Mesenchymal stem cell (in vitro differentiated cells and primary cell): ENCODE measurements at regions not wholly inside any gene's neighbourhood (a gene's known extent, or its start where the extent isn't known, plus 50 kb on each side); places are given as distances from the start of the nearest gene placed in this dataset.

ENCODE experiments used
- DNase-seq: peaks from one replicate; pipeline ENCODE4 v3.0.0-alpha.2; 2013
- H2AFZ ChIP-seq: one replicate; pipeline ENCODE4 v1.6.1; 2013; ENCODE audit warnings: low read depth, mild to moderate bottlenecking, control low read depth, inconsistent platforms, low read length, moderate library complexity
- H2AK5ac ChIP-seq: 2 replicates; pipeline ENCODE4 v1.6.1; 2013; ENCODE audit warnings: low read length, moderate library complexity, mild to moderate bottlenecking, inconsistent platforms; ENCODE audit not compliant: severe bottlenecking
- H2BK120ac ChIP-seq: one replicate; pipeline ENCODE4 v1.6.1; 2013; ENCODE audit warnings: low read depth, mild to moderate bottlenecking, inconsistent platforms, low read length, moderate library complexity
- H2BK12ac ChIP-seq, 2 experiments: one replicate each; pipeline ENCODE4 v1.6.1; 2013; ENCODE audit warnings: inconsistent platforms in 2 of 2, low read length in 2 of 2, mild to moderate bottlenecking in 2 of 2, moderate library complexity in 2 of 2, control low read depth in 1 of 2
- H2BK15ac ChIP-seq: one replicate; pipeline ENCODE4 v1.6.1; 2013; ENCODE audit warnings: mild to moderate bottlenecking, low read depth, inconsistent platforms; ENCODE audit not compliant: poor library complexity, severe bottlenecking
- H2BK5ac ChIP-seq: 2 replicates; pipeline ENCODE4 v1.6.1; 2013; ENCODE audit warnings: low read depth, mild to moderate bottlenecking, low read length, control low read depth, inconsistent platforms; ENCODE audit not compliant: poor library complexity, severe bottlenecking
- H3K14ac ChIP-seq, 2 experiments: one replicate each; pipeline ENCODE4 v1.6.1; 2013; ENCODE audit warnings: inconsistent platforms in 2 of 2, low read length in 2 of 2, control low read depth in 1 of 2, mild to moderate bottlenecking in 1 of 2, moderate library complexity in 1 of 2
- H3K18ac ChIP-seq, 2 experiments: one replicate each; pipeline ENCODE4 v1.6.1; 2013; ENCODE audit warnings: inconsistent platforms in 2 of 2, low read length in 2 of 2, control low read depth in 1 of 2, low read depth in 1 of 2, mild to moderate bottlenecking in 1 of 2
- H3K23ac ChIP-seq, 2 experiments: one replicate each; pipeline ENCODE4 v1.6.1; 2013; ENCODE audit warnings: inconsistent platforms in 2 of 2, low read length in 2 of 2, mild to moderate bottlenecking in 2 of 2, moderate library complexity in 2 of 2, control low read depth in 1 of 2
- H3K27ac ChIP-seq: 2 replicates; pipeline ENCODE4 v1.5.1; 2013; ENCODE audit warnings: mild to moderate bottlenecking, moderate library complexity, low read length, control low read depth, inconsistent platforms; ENCODE audit not compliant: poor library complexity, severe bottlenecking
- H3K27me3 ChIP-seq, 2 experiments: 2 replicates each; pipeline versions ENCODE4 v1.6.1 to v1.7.0; 2013; ENCODE audit warnings: low read length in 2 of 2, mild to moderate bottlenecking in 2 of 2, moderate library complexity in 2 of 2, control low read depth in 1 of 2, inconsistent platforms in 1 of 2; ENCODE audit not compliant: control insufficient read depth in 1 of 2, insufficient read depth in 1 of 2
- H3K36me3 ChIP-seq, 2 experiments: 2 replicates each; pipeline versions ENCODE4 v1.6.1 to v1.7.0; 2013; ENCODE audit warnings: low read length in 2 of 2, control low read depth in 1 of 2, inconsistent platforms in 1 of 2, low read depth in 1 of 2, mild to moderate bottlenecking in 1 of 2; ENCODE audit not compliant: insufficient read depth in 2 of 2, control insufficient read depth in 1 of 2
- H3K4ac ChIP-seq, 2 experiments: one replicate each; pipeline ENCODE4 v1.6.1; 2013; ENCODE audit warnings: inconsistent platforms in 2 of 2, low read length in 2 of 2, mild to moderate bottlenecking in 2 of 2, moderate library complexity in 2 of 2, control low read depth in 1 of 2, low read depth in 1 of 2
- H3K4me1 ChIP-seq: 2 replicates; pipeline ENCODE4 v1.6.1; 2013; ENCODE audit warnings: low read depth, low read length, control low read depth; ENCODE audit not compliant: control insufficient read depth, insufficient read depth
- H3K4me2 ChIP-seq: 2 replicates; pipeline ENCODE4 v1.6.1; 2013; ENCODE audit warnings: low read length, mild to moderate bottlenecking, inconsistent platforms; ENCODE audit not compliant: poor library complexity, severe bottlenecking
- H3K4me3 ChIP-seq, 2 experiments: 2 replicates each; pipeline versions ENCODE4 v1.5.1 to v1.7.0; 2013; ENCODE audit warnings: low read length in 2 of 2, mild to moderate bottlenecking in 2 of 2, control low read depth in 1 of 2, low read depth in 1 of 2; ENCODE audit not compliant: insufficient read depth in 1 of 2
- H3K79me1 ChIP-seq: replicated peaks from 2 replicates; pipeline ENCODE4 v1.6.1; 2013; ENCODE audit warnings: mild to moderate bottlenecking, control low read depth, low read length, inconsistent platforms; ENCODE audit not compliant: poor library complexity, severe bottlenecking
- H3K9ac ChIP-seq: 2 replicates; pipeline ENCODE4 v1.7.0; 2013; ENCODE audit warnings: mild to moderate bottlenecking, low read length, moderate library complexity
- H3K9me3 ChIP-seq: 2 replicates; pipeline ENCODE4 v1.7.0; 2013; ENCODE audit warnings: mild to moderate bottlenecking, low read length; ENCODE audit not compliant: control insufficient read depth
- H4K8ac ChIP-seq: one replicate; pipeline ENCODE4 v1.6.1; 2013; ENCODE audit warnings: inconsistent platforms, mild to moderate bottlenecking, low read length, moderate library complexity
- H4K91ac ChIP-seq: one replicate; pipeline ENCODE4 v1.6.1; 2013; ENCODE audit warnings: mild to moderate bottlenecking, low read length, inconsistent platforms
- WGBS: methylation state at CpG from one replicate; pipeline ENCODE4 v1.1.7; 2013; ENCODE audit warnings: mixed read lengths; 5-methylcytosine and 5-hydroxymethylcytosine counted together

- no peak overlapping the region for H3K27ac ChIP-seq
- no peak for DNase-seq
- WGBS, result 93% methylated on average over 2 of the region's 3 CpGs
- H3K9me3 ChIP-seq, result no peaks in the 10 kb centered on the region
- no peak overlapping the region for H3K4me2 ChIP-seq
- no peak overlapping the region for H3K9ac ChIP-seq
- H3K27me3 ChIP-seq, result no peaks in the 10 kb centered on the region
- no peak overlapping the region for H2BK120ac ChIP-seq
- no peak overlapping the region for H2BK12ac ChIP-seq
- H4K8ac ChIP-seq, result no peak overlapping the region
- no peak overlapping the region for H3K4ac ChIP-seq
- H3K14ac ChIP-seq, result no peak overlapping the region
- no peak overlapping the region for H3K4me3 ChIP-seq
- H3K79me1 ChIP-seq, result no peaks in the 10 kb centered on the region
- H3K18ac ChIP-seq, result no peak overlapping the region
- H2AK5ac ChIP-seq, result no peak overlapping the region
- no peaks in the 10 kb centered on the region for H3K36me3 ChIP-seq
- H2AFZ ChIP-seq, result no peak overlapping the region
- H2BK5ac ChIP-seq, result no peak overlapping the region
- H2BK15ac ChIP-seq, result no peak overlapping the region
- H4K91ac ChIP-seq, result no peak overlapping the region
- no peaks in the 10 kb centered on the region for H3K4me1 ChIP-seq
- H3K23ac ChIP-seq, result no peak overlapping the region
These were observed 217.7 kb upstream of the BMPER start for GRCh38 chr7:33687625-33688024.

GRCh38 chr7:33691180-33691579 is 214.2 kb upstream of the BMPER start:
- no peaks in the 10 kb centered on the region for H3K27me3 ChIP-seq
- no peaks in the 10 kb centered on the region for H3K9me3 ChIP-seq
- H3K36me3 ChIP-seq, result no peaks in the 10 kb centered on the region

GRCh38 chr7:33692956-33693355 is 212.4 kb upstream of the BMPER start:
- Histone ChIP-seq H3K14ac (no peak overlapping the region), H3K9me3 (no peaks in the 10 kb centered on the region), H3K18ac (no peak overlapping the region), H2BK5ac (no peak overlapping the region), H3K9ac (no peak overlapping the region), H2AK5ac (no peak overlapping the region), H3K4me2 (no peak overlapping the region), H3K36me3 (no peaks in the 10 kb centered on the region), H3K4me3 (peak overlapping the region in 1 of 2 experiments; percentile 4), H2BK12ac (no peak overlapping the region), H3K79me1 (no peaks in the 10 kb centered on the region), H3K27ac (no peak overlapping the region), H3K4me1 (peaks cover 1% of the 10 kb centered on the region), H4K8ac (no peak overlapping the region), H4K91ac (no peak overlapping the region), H2AFZ (no peak overlapping the region), H3K23ac (no peak overlapping the region), H3K27me3 (no peaks in the 10 kb centered on the region), H2BK120ac (no peak overlapping the region), H3K4ac (no peak overlapping the region), H2BK15ac (no peak overlapping the region)
- 50% methylated on average over 4 of the region's 4 CpGs for WGBS
- no peak for DNase-seq

More at GRCh38 chr7:33691180-33691579, 214.2 kb upstream of the BMPER start:
- Histone ChIP-seq H2AK5ac (no peak overlapping the region), H3K27ac (no peak overlapping the region), H2BK15ac (no peak overlapping the region), H2BK12ac (no peak overlapping the region), H3K9ac (no peak overlapping the region), H3K4me2 (no peak overlapping the region), H4K8ac (no peak overlapping the region), H2AFZ (no peak overlapping the region), H4K91ac (no peak overlapping the region), H3K79me1 (no peaks in the 10 kb centered on the region), H3K14ac (no peak overlapping the region), H3K4me1 (peaks cover 1% of the 10 kb centered on the region), H3K4ac (no peak overlapping the region), H3K4me3 (no peak overlapping the region), H2BK5ac (no peak overlapping the region), H3K18ac (no peak overlapping the region), H2BK120ac (no peak overlapping the region), H3K23ac (no peak overlapping the region)
- DNase-seq, result no peak

GRCh38 chr7:33694006-33694405 is 211.3 kb upstream of the BMPER start:
- no peak overlapping the region for H3K4me2 ChIP-seq
- H4K8ac ChIP-seq, result no peak overlapping the region
- no peak overlapping the region for H2AFZ ChIP-seq
- H3K14ac ChIP-seq, result no peak overlapping the region
- H3K18ac ChIP-seq, result no peak overlapping the region
- H3K27me3 ChIP-seq, result no peaks in the 10 kb centered on the region
- H3K79me1 ChIP-seq, result no peaks in the 10 kb centered on the region
- no peak overlapping the region for H3K4me3 ChIP-seq
- no CpG with 5 or more reads among the region's 2 CpGs for WGBS
- no peaks in the 10 kb centered on the region for H3K36me3 ChIP-seq
- no peak overlapping the region for H2BK15ac ChIP-seq
- no peak overlapping the region for H3K4ac ChIP-seq
- H2BK5ac ChIP-seq, result no peak overlapping the region
- H2BK12ac ChIP-seq, result no peak overlapping the region
- H3K27ac ChIP-seq, result no peak overlapping the region
- H4K91ac ChIP-seq, result no peak overlapping the region
- H2AK5ac ChIP-seq, result no peak overlapping the region
- DNase-seq, result no peak
- H3K9me3 ChIP-seq, result no peaks in the 10 kb centered on the region
- peaks cover 4% of the 10 kb centered on the region for H3K4me1 ChIP-seq
- no peak overlapping the region for H3K9ac ChIP-seq
- H3K23ac ChIP-seq, result no peak overlapping the region
- no peak overlapping the region for H2BK120ac ChIP-seq
